Karpas-422 (cell line): ENCODE measurements at regions not wholly inside any gene's neighbourhood (a gene's known extent, or its start where the extent isn't known, plus 50 kb on each side); places are given as distances from the start of the nearest gene placed in this dataset. TPM values are rescaled to one million over a fixed set of nuclear protein-coding genes. Genes with fewer than 3 reads are reported as not detected.
"Not testable (repeated sequence)": the region's sequence is repeated elsewhere in the genome, so short reads cannot be mapped to it uniquely, and the experiment has no call there.

Experiments
- DNase-seq: peaks from one replicate; pipeline ENCODE4 v3.0.0-alpha.2; 2015
- H2AFZ ChIP-seq: fragments of 200-600 bp; sonication (generic); 2 replicates; pipeline ENCODE4 v1.6.1; 2014; ENCODE audit warnings: antibody characterized with exemption, low read length, mixed read lengths
- H3K27ac ChIP-seq: fragments of 200-600 bp; sonication (generic); 2 replicates; pipeline ENCODE4 v1.5.1; 2014; ENCODE audit warnings: mild to moderate bottlenecking, low read length, moderate library complexity
- H3K27me3 ChIP-seq: fragments of 200-600 bp; sonication (generic); 2 replicates; pipeline ENCODE4 v1.6.1; 2014; ENCODE audit warnings: low read length, mixed read lengths
- H3K36me3 ChIP-seq: fragments of 200-600 bp; sonication (generic); 2 replicates; pipeline ENCODE4 v1.6.1; 2014; ENCODE audit warnings: low read length, mixed read lengths; ENCODE audit not compliant: insufficient read depth
- H3K4me1 ChIP-seq: fragments of 200-600 bp; sonication (generic); 2 replicates; pipeline ENCODE4 v1.6.1; 2014; ENCODE audit warnings: mild to moderate bottlenecking, low read length, mixed read lengths
- H3K4me2 ChIP-seq: fragments of 200-600 bp; sonication (generic); 2 replicates; pipeline ENCODE4 v1.6.1; 2014; ENCODE audit warnings: low read length, low read depth, mild to moderate bottlenecking; ENCODE audit not compliant: poor library complexity, severe bottlenecking
- H3K4me3 ChIP-seq: fragments of 200-600 bp; sonication (generic); 2 replicates; pipeline ENCODE4 v1.5.1; 2014; ENCODE audit warnings: mild to moderate bottlenecking, antibody characterized with exemption, low read length, mixed read lengths
- H3K79me2 ChIP-seq: fragments of 200-600 bp; sonication (generic); 2 replicates; pipeline ENCODE4 v1.6.1; 2014; ENCODE audit warnings: mild to moderate bottlenecking, low read length, mixed read lengths
- H3K9ac ChIP-seq: fragments of 200-600 bp; sonication (generic); 2 replicates; pipeline ENCODE4 v1.6.0; 2014; ENCODE audit warnings: low read length
- H3K9me2 ChIP-seq: fragments of 200-600 bp; sonication (generic), shearing (Covaris generic); replicated peaks from 2 replicates; pipeline ENCODE4 v1.6.0; 2014; ENCODE audit warnings: mild to moderate bottlenecking, low read length, moderate library complexity; ENCODE audit not compliant: insufficient read depth
- H3K9me3 ChIP-seq: fragments of 300-700, 200-600 bp; sonication (generic); 2 replicates; pipeline ENCODE4 v1.6.1; 2014; ENCODE audit warnings: low read length, mixed read lengths
- H4K20me1 ChIP-seq: fragments of 200-600 bp; sonication (generic); 2 replicates; pipeline ENCODE4 v1.6.1; 2014; ENCODE audit warnings: mild to moderate bottlenecking, antibody characterized with exemption, low read length, low read depth; ENCODE audit not compliant: insufficient read depth
- small RNA-seq: library from RNA; depleted of rRNA; stranded (forward); fragments of <200 nt; gene quantifications from one replicate; pipeline ENCODE3, GENCODE V24; 2014

DNA sequence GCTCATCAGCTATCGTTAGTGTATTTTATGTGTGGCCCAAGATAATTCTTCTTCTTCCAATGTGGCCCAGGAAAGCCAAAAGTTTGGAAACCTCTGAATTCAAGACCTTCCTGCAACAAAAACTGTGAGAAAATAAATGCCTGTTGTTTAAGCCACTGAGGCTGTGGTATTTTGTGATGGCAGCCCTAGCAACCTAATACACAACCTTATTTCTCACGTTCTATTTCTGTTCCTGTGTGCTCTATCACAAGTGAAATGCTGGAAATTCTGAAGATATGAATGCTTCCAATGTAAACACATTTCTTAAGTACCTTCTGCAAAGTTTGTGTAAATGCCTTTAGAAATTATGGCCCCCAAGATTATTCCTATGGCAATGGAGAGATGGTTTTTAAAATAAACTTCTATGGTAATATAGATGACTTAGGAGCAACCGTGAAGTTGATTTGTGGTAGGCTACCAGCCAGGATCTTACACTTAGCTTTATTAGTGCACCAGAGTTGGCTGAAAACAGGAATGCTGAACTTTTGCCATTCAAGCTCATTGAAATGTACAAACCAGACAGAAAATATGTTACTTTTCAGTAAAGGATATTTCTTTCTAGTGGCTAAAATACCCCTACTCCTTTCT lies 148.0 kb downstream of the USP46 start:
- no peaks in the 10 kb centered on the region for H3K36me3 ChIP-seq
- H3K9ac ChIP-seq = no peak overlapping the region
- H4K20me1 ChIP-seq = no peaks in the 10 kb centered on the region
- no peak overlapping the region for H3K4me3 ChIP-seq
- no peak overlapping the region for H3K27ac ChIP-seq
- H3K4me2 ChIP-seq = no peak overlapping the region
- H3K79me2 ChIP-seq = no peaks in the 10 kb centered on the region
- DNase-seq = no peak
- H3K4me1 ChIP-seq = no peaks in the 10 kb centered on the region
- no peaks in the 10 kb centered on the region for H3K27me3 ChIP-seq
- H3K9me2 ChIP-seq = no peaks in the 10 kb centered on the region
- no peak overlapping the region for H2AFZ ChIP-seq
- no peaks in the 10 kb centered on the region for H3K9me3 ChIP-seq

DNA sequence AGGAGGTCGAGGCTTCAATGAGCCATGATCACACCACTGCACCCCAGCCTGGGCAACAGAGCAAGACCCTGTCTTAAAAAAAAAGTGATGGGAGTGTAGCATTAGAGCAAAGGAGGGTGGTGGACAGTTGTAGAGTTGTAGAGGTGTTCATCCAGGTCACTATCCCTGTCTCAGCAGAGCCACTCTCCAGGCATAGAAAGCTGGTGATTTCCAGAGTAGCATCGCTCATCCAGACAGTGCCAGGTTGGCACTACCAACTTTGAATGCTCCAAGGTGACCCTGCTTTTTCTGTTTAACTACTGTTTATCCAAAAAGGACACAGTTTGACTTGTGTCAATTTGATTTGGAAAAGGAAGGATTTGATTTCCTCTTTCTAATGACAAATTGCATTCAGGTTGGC lies 147.3 kb downstream of the USP46 start:
- DNase-seq = no peak
- Histone ChIP-seq H3K4me2 (no peak overlapping the region), H3K79me2 (no peaks in the 10 kb centered on the region), H3K9ac (no peak overlapping the region), H3K27ac (no peak overlapping the region), H3K4me3 (no peak overlapping the region), H3K36me3 (no peaks in the 10 kb centered on the region), H3K9me3 (no peaks in the 10 kb centered on the region), H3K27me3 (no peaks in the 10 kb centered on the region), H4K20me1 (no peaks in the 10 kb centered on the region), H3K9me2 (no peaks in the 10 kb centered on the region), H2AFZ (no peak overlapping the region), H3K4me1 (no peaks in the 10 kb centered on the region)

DNA sequence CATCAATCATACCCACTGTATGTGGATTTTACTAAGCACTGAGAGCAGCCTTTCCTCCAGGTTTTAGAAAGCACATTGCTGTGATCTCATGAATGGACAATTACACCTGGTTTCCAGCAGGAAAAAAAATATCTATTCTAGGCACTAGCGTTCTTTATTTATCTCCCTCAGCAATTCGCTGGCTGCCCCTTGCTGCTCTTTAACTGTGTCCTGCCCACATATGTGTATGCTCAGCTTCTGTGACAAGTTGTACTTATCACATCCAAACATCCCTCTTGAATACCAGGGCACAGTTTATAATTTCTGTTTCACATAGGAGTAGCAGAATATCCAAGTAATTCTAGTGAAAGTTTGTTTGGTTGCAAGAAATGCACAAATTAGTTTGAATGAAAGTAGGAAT lies 146.8 kb downstream of the USP46 start:
- Histone ChIP-seq H3K4me1 (no peaks in the 10 kb centered on the region), H3K9me2 (no peaks in the 10 kb centered on the region), H3K27me3 (no peaks in the 10 kb centered on the region), H3K9me3 (no peaks in the 10 kb centered on the region), H3K36me3 (no peaks in the 10 kb centered on the region), H2AFZ (no peak overlapping the region), H3K4me2 (no peak overlapping the region), H4K20me1 (no peaks in the 10 kb centered on the region), H3K9ac (no peak overlapping the region), H3K27ac (no peak overlapping the region), H3K4me3 (no peak overlapping the region), H3K79me2 (no peaks in the 10 kb centered on the region)
- no peak for DNase-seq

DNA sequence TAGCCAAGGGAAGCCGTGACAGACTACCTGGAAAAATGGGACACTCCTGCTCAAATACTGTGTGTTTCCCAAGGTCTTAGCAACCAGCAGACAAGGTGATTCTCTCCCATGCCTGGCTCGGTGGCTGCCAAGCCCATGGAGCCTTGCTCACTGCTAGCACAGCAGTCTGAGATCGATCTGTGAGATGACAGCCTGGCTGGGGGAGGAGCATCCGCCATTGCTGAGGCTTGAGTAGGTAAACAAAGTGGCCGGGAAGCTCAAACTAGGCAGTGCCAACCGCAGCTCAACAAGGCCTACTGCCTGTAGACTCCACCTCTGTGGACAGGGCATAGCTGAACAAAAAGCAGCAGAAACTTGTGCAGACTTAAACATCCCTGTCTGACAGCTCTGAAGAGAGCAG lies 137.0 kb downstream of the USP46 start:
- H2AFZ ChIP-seq, H3K9ac ChIP-seq, H3K36me3 ChIP-seq, H3K9me2 ChIP-seq, H3K4me1 ChIP-seq, H3K4me2 ChIP-seq, H3K79me2 ChIP-seq, H3K27me3 ChIP-seq, H3K4me3 ChIP-seq, DNase-seq, H3K9me3 ChIP-seq, H4K20me1 ChIP-seq, H3K27ac ChIP-seq: not testable (repeated sequence)

DNA sequence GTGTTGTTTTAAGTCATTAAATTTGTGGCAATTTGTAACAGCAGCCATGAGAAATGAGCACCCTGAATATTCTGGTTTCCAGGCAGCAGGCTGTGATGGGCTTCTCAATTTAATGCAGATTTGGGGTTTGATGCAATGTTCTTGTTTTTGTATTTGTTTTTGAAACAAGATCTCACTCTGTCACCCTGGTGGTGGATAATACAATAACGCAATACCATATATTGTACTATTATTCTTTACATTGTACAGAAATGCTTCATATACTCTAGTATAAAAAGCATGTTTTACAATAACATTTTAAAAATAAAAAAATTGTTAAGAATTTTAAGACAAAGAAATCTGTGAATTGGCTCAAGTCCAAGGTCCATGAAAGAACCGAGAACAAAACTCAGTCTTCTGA lies 129.1 kb downstream of the USP46 start:
- Histone ChIP-seq H3K4me1 (no peaks in the 10 kb centered on the region), H3K27me3 (no peaks in the 10 kb centered on the region), H3K79me2 (no peaks in the 10 kb centered on the region), H3K27ac (no peak overlapping the region), H3K9me3 (no peaks in the 10 kb centered on the region), H3K4me3 (no peak overlapping the region), H3K36me3 (no peaks in the 10 kb centered on the region), H2AFZ (no peak overlapping the region), H3K9me2 (no peaks in the 10 kb centered on the region), H3K4me2 (no peak overlapping the region), H3K9ac (no peak overlapping the region), H4K20me1 (no peaks in the 10 kb centered on the region)
- no peak for DNase-seq

DNA sequence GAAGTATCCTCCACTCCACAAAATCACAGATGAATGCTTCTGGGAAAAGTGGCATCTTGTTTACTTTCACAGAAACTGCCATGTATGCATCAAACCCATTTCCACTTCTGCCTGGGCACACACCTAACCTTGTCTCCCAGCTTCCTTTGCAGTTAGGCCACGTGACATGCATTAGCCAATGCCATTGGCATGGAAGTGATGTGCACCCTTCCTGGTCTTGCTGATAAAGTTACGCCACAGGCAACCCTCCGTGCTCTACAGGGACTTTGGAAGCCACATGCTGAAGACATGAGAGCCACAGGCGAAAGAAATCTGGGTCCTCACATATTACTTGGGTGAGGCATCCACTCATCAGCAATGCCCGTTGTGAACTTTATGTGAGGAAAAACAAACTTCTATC lies 123.3 kb downstream of the USP46 start:
- no peak for DNase-seq
- Histone ChIP-seq H3K4me2 (no peak overlapping the region), H3K9me2 (no peaks in the 10 kb centered on the region)

More for the DNA sequence above, 123.3 kb downstream of the USP46 start:
- Histone ChIP-seq H4K20me1 (no peaks in the 10 kb centered on the region), H3K79me2 (no peaks in the 10 kb centered on the region), H3K27me3 (no peaks in the 10 kb centered on the region), H3K4me1 (no peaks in the 10 kb centered on the region), H3K9ac (no peak overlapping the region), H3K27ac (no peak overlapping the region), H2AFZ (no peak overlapping the region), H3K4me3 (no peak overlapping the region), H3K9me3 (no peaks in the 10 kb centered on the region), H3K36me3 (no peaks in the 10 kb centered on the region)

Small RNA genes lying in the stretch of these regions (small RNA-seq; reads per million reads assigned to genes)
- not detected for gene RNU6-1252P
